Activated T-helper 17 cell treated with anti-CD3 and anti-CD28 coated beads, Interleukin-2, amount 50 U/mL, for 72 hours (primary cell): ENCODE measurements at regions not wholly inside any gene's neighbourhood (a gene's known extent, or its start where the extent isn't known, plus 50 kb on each side); places are given as distances from the start of the nearest gene placed in this dataset.
A peak's percentile ranks its signal among the peaks of the same experiment; 100 is the strongest.
"Not testable (repeated sequence)": the region's sequence is repeated elsewhere in the genome, so short reads cannot be mapped to it uniquely, and the experiment has no call there.

ENCODE experiments used
- ATAC-seq: fragments of 150-1000 bp; cut with Tn5 transposase; replicated peaks from 2 replicates; pipeline ENCODE4 v1.10.0; 2021; ENCODE audit warnings: mild to moderate bottlenecking, moderate library complexity
- H3K27ac Mint-ChIP-seq: one replicate; pipeline ENCODE4 v1.8.0; 2022; ENCODE audit warnings: mixed read lengths
- H3K27me3 Mint-ChIP-seq: one replicate; pipeline ENCODE4 v1.8.0; 2022; ENCODE audit warnings: mixed read lengths
- H3K36me3 Mint-ChIP-seq: one replicate; pipeline ENCODE4 v1.8.0; 2022; ENCODE audit warnings: low read depth, mild to moderate bottlenecking, mixed read lengths
- H3K4me1 Mint-ChIP-seq: one replicate; pipeline ENCODE4 v1.8.0; 2022; ENCODE audit warnings: mixed read lengths
- H3K4me3 Mint-ChIP-seq: one replicate; pipeline ENCODE4 v1.8.0; 2022; ENCODE audit warnings: mild to moderate bottlenecking, mixed read lengths
- H3K9me3 Mint-ChIP-seq: one replicate; pipeline ENCODE4 v1.8.0; 2022; ENCODE audit warnings: mixed read lengths

- no peak overlapping the region for H3K4me3 Mint-ChIP-seq
- H3K36me3 Mint-ChIP-seq: no peaks in the 10 kb centered on the region
- H3K27ac Mint-ChIP-seq: no peak overlapping the region
- no peaks in the 10 kb centered on the region for H3K4me1 Mint-ChIP-seq
- H3K27me3 Mint-ChIP-seq: no peaks in the 10 kb centered on the region
- peaks cover 12% of the 10 kb centered on the region for H3K9me3 Mint-ChIP-seq
- ATAC-seq: no peak
These were observed 90.3 kb upstream of the TRIM24 start for GRCh38 chr7:138369797-138370196.

DNA sequence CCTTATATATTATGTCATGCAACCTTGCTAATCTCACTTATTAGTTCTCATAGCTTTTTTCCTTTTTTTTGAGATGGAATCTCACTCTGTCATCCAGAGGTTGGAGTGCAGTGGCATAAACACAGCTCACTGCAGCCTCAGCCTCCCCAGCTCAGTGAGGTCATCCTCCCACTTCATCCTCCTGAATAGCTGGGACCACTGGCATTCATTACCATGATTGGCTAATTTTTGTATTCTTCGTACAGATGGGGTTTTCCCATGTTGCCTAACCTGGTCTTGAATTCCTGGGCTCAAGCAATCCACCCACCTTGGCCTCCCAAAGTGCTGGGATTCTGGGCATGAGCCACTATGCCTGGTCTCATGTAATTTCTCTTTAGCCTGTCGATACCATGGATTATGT is 89.1 kb upstream of the TRIM24 start:
- no peaks in the 10 kb centered on the region for H3K36me3 Mint-ChIP-seq
- no peaks in the 10 kb centered on the region for H3K27me3 Mint-ChIP-seq
- H3K4me1 Mint-ChIP-seq: no peaks in the 10 kb centered on the region
- no peak for ATAC-seq
- H3K27ac Mint-ChIP-seq: no peak overlapping the region
- H3K4me3 Mint-ChIP-seq: no peak overlapping the region
- H3K9me3 Mint-ChIP-seq: peaks cover 12% of the 10 kb centered on the region

- no peak overlapping the region for H3K27ac Mint-ChIP-seq
- no peaks in the 10 kb centered on the region for H3K4me1 Mint-ChIP-seq
- peaks cover 8% of the 10 kb centered on the region for H3K9me3 Mint-ChIP-seq
- no peak overlapping the region for H3K4me3 Mint-ChIP-seq
- H3K36me3 Mint-ChIP-seq: no peaks in the 10 kb centered on the region
- no peak for ATAC-seq
- H3K27me3 Mint-ChIP-seq: no peaks in the 10 kb centered on the region
These were observed 85.9 kb upstream of the TRIM24 start for GRCh38 chr7:138374119-138374693.

DNA sequence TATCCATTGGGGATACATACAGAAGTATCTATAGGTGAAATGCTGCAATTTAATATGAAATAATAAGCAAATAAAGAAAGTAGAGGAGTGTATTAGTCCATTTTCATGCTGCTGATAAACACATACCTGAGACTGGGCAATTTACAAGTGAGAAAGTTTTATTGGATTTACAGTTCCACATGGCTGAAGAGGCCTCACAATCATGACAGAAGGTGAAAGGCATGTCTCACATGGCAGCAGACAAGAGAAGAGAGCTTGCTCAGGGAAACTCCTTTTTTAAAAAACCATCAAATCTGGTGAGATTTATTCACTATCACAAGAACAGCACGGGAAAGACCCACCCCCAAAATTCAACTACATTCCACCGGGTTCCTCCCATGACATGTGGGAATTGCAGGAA is 82.8 kb upstream of the TRIM24 start:
- no peak for ATAC-seq
- Mint-ChIP-seq H3K4me1 (no peaks in the 10 kb centered on the region), H3K27ac (no peak overlapping the region), H3K36me3 (no peaks in the 10 kb centered on the region), H3K27me3 (no peaks in the 10 kb centered on the region), H3K4me3 (no peak overlapping the region), H3K9me3 (no peaks in the 10 kb centered on the region)

DNA sequence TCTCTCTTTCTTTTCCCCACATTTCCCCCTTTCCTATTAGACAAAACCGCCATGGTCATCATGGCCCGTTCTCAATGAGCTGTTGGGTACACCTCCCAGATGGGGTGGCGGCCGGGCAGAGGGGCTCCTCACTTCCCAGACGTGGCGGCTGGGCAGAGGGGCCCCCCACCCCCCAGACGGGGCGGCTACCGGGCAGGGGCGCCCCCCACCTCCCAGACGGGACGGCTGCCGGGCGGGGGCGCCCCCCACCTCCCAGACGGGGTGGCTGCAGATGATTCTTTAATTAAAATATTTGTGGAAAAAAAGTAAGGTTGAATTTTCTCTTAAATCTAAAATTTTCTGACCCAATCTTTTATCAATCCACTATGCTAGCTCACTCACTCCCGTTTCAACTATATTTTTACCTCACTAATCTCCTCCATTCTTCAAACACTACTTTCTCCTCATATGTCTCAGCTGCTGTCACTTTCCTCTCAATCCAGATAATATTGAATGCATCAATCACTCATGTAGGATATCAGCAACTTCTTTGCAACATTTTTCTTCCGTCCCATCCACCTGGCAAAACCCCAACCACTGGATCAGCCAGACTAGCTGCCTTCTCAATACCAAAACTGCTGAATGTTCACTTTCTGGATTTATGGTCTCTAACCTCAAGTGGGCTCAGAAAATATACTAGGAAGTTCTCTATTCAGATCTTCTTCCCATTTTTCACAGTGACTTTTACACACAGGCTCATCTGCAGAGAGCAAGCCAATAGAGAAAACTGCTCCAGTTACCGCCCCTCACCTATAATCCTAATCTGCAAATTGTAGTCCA is 81.1 kb upstream of the TRIM24 start:
- H3K9me3 Mint-ChIP-seq: no peaks in the 10 kb centered on the region
- H3K36me3 Mint-ChIP-seq: no peaks in the 10 kb centered on the region
- H3K4me1 Mint-ChIP-seq: no peaks in the 10 kb centered on the region
- no peak for ATAC-seq
- H3K27ac Mint-ChIP-seq: no peak overlapping the region
- H3K4me3 Mint-ChIP-seq: no peak overlapping the region
- H3K27me3 Mint-ChIP-seq: no peaks in the 10 kb centered on the region

GRCh38 chr7:138382862-138383565 is 77.0 kb upstream of the TRIM24 start:
- Mint-ChIP-seq H3K4me1 (no peaks in the 10 kb centered on the region), H3K4me3 (no peak overlapping the region), H3K9me3 (no peaks in the 10 kb centered on the region), H3K27ac (no peak overlapping the region), H3K27me3 (no peaks in the 10 kb centered on the region), H3K36me3 (no peaks in the 10 kb centered on the region)
- no peak for ATAC-seq

DNA sequence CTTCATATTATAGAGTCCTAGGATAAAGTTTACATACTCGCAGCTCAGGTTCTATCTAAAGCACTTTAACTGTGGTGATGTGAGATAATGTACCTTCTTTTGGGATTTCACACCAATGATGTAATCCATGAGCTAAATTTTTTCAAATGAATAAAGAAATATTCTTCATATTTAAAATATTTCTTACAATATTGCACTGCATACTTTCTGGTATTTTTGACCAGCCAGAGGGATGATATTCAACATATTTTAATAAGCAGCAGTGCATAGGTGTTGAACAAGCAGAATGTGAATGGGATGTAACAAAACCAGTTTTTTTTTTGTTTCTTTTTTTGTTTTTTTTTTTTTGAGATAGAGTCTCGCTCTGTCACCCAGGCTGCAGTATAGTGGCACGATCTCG is 73.2 kb upstream of the TRIM24 start:
- no peak for ATAC-seq
- Mint-ChIP-seq H3K36me3 (no peaks in the 10 kb centered on the region), H3K4me3 (no peak overlapping the region), H3K27ac (no peak overlapping the region), H3K4me1 (no peaks in the 10 kb centered on the region), H3K27me3 (no peaks in the 10 kb centered on the region), H3K9me3 (no peaks in the 10 kb centered on the region)

DNA sequence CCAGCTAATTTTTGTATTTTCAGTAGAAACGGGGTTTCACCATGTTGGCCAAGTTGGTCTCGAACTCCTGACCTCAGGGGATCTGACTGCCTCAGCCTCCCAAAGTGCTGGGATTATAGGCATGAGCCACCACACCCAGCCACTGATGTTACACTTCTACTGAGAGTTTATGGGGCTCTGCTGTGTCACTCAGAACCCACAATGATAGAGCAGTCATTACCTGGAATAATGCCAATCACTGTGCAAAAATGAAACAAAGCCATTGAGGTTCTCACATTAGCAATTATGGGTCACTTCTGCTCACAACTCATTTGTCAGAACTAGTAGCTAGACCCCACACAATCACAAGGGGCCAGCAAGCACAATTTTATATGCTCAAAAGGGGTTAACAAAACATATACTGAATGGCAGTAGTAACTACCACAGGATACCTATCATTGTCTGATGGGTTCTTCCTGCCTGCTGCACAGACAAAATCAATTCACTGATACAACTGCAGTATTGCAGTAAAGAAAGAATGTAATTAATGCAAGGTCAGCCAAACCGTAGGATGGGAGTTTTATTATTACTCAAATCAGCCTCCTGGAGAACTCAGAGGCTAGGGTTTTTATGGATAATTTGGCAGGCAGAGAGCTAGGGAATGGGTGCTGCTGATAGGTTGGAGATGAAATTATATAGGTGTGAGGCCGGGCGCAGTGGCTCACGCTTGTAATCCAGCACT is 72.1 kb upstream of the TRIM24 start:
- peak; percentile 16 for ATAC-seq
- no peaks in the 10 kb centered on the region for H3K9me3 Mint-ChIP-seq

DNA sequence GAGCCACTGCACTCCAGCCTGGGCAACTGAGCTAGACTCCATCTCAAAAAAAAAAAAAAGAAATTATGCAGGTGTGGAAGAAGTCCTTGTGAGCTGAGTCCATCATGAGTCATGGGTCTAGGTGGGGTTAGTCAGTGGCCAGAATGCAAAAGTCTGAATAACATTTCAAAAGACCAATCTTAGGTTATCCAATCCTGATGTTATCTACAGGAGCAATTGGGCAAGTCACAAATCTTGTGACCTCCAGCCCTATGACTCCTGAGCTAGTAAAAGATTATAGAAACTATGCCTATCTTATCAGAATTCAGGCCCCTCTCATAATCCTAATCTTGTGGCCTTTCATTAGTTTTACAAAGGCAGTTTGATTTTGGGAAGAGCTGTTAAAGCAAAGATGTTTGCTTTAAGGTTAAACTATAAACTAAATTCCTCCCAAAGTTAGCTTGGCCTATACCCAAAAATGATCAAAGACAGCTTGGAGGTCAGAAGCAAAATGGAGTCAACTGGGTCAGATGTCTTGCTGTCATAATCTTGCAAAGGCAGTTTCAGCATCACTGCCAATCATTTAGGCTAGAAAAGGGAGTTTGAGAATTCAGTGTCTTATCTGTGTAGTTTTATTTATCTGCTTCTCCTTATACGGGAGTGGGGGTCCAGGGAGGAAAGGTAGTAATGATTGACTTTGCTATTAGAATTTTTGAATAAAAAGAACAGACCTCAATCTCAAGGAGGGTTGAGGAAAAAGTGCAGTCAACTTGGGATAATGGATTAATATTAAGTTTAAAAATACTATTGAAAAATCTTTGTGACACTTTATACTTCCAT is 71.2 kb upstream of the TRIM24 start:
- no peak overlapping the region for H3K4me3 Mint-ChIP-seq
- no peaks in the 10 kb centered on the region for H3K9me3 Mint-ChIP-seq
- no peaks in the 10 kb centered on the region for H3K27me3 Mint-ChIP-seq
- no peaks in the 10 kb centered on the region for H3K36me3 Mint-ChIP-seq
- H3K4me1 Mint-ChIP-seq: no peaks in the 10 kb centered on the region
- ATAC-seq: no peak
- no peak overlapping the region for H3K27ac Mint-ChIP-seq

More for the DNA sequence above, 72.1 kb upstream of the TRIM24 start:
- H3K36me3 Mint-ChIP-seq: no peaks in the 10 kb centered on the region
- no peak overlapping the region for H3K27ac Mint-ChIP-seq
- no peaks in the 10 kb centered on the region for H3K27me3 Mint-ChIP-seq
- H3K4me1 Mint-ChIP-seq: no peaks in the 10 kb centered on the region
- no peak overlapping the region for H3K4me3 Mint-ChIP-seq

- no peaks in the 10 kb centered on the region for H3K9me3 Mint-ChIP-seq
- no peaks in the 10 kb centered on the region for H3K36me3 Mint-ChIP-seq
- H3K27ac Mint-ChIP-seq: no peak overlapping the region
- H3K27me3 Mint-ChIP-seq: no peaks in the 10 kb centered on the region
- no peak for ATAC-seq
- no peaks in the 10 kb centered on the region for H3K4me1 Mint-ChIP-seq
- H3K4me3 Mint-ChIP-seq: no peak overlapping the region
These were observed 64.3 kb upstream of the TRIM24 start for GRCh38 chr7:138395763-138396162.

- Mint-ChIP-seq H3K27ac (no peak overlapping the region), H3K36me3 (no peaks in the 10 kb centered on the region), H3K4me1 (no peaks in the 10 kb centered on the region), H3K4me3 (no peak overlapping the region), H3K27me3 (no peaks in the 10 kb centered on the region), H3K9me3 (no peaks in the 10 kb centered on the region)
- ATAC-seq: no peak
These were observed 63.6 kb upstream of the TRIM24 start for GRCh38 chr7:138396251-138397070.

DNA sequence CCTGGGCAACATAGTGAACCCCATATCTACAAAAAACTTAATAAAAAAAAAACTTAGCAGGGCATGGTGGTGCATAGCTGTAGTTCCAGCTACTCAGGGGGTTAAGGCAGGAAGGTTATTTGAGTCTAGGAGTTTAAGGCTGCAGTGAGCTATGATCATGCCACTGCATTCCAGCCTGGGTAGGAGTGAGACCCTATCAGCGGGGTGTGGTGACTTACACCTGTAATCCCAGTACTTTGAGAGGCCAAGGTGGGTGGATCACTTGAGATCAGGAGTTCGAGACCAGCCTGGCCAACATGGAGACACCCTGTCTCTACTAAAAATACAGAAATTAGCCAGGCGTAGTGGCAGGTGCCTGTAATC is 63.0 kb upstream of the TRIM24 start:
- H3K27me3 Mint-ChIP-seq, H3K27ac Mint-ChIP-seq, H3K4me1 Mint-ChIP-seq, ATAC-seq, H3K36me3 Mint-ChIP-seq, H3K9me3 Mint-ChIP-seq, H3K4me3 Mint-ChIP-seq: not testable (repeated sequence)

DNA sequence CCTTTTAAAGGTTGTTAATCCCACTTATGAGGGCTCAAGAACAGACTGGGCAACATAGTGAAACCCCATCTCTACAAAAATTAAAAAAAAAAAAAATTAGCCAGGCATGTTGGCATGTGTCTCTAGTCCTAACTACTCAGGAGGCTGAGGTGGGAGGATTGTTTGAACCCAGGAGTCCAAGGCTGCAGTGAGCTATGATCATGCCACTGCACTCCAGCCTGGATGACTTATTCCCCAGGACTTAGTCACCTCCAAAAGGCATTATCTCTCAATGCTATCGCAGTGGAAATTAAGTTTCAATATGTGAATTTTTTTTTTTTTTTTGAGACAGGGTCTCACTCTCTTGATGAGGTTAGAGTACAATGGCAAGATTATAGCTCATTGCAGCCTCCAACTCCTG is 61.2 kb upstream of the TRIM24 start:
- ATAC-seq: no peak
- Mint-ChIP-seq H3K27me3 (no peaks in the 10 kb centered on the region), H3K4me1 (no peaks in the 10 kb centered on the region), H3K9me3 (no peaks in the 10 kb centered on the region), H3K27ac (no peak overlapping the region), H3K4me3 (no peak overlapping the region), H3K36me3 (no peaks in the 10 kb centered on the region)
